ENCODE measurements at regions not wholly inside any gene's neighbourhood (a gene's known extent, or its start where the extent isn't known, plus 50 kb on each side); places are given as distances from the start of the nearest gene placed in this dataset.
"Not testable (repeated sequence)": the region's sequence is repeated elsewhere in the genome, so short reads cannot be mapped to it uniquely, and the experiment has no call there.

DNA sequence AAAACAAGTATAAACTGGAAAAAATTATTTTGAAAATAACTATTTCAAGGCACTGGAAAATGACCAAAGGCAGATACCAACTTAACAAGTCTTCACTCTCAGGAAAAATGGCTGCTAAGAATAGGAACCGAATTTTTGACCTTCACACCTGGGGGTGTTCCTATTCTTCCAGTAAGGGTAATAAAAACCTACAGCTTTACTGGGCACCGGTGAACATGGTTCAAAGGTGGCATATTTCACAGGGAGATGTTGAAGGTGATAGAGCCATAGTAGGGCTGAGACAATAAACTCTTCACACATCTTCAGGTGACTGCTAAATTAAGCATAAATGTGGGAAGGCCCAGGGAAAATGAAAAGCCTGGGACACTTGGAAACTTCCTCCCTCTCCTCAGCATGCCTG, 65.4 kb upstream of the IFFO2 start:
- Histone ChIP-seq H3K4me3 (ENCODE audit: low read depth in 2 of 2, low read length in 1 of 2) (no peak overlapping the region), H3K9me3 (peaks cover 9% of the 10 kb centered on the region; the same call in 1 of the 2 replicates), H3K4me1 (ENCODE audit: control insufficient read depth in 1 of 2, insufficient read depth in 2 of 2, low read depth in 1 of 2, low read length in 1 of 2) (no peaks in the 10 kb centered on the region), H3K27ac (ENCODE audit: low read depth in 2 of 2, low read length in 1 of 2) (no peak overlapping the region), H3K36me3 (replicated peaks in 1 of 2; ENCODE audit: control insufficient read depth in 1 of 2, insufficient read depth in 2 of 2, low read length in 1 of 2) (no peaks in the 10 kb centered on the region), H3K9me2 (no peaks in the 10 kb centered on the region), H3F3A (replicated peaks; ENCODE audit: insufficient read depth) (no peaks in the 10 kb centered on the region), H2AFZ (ENCODE audit: low read depth) (no peak overlapping the region), H4K20me1 (ENCODE audit: insufficient read depth) (no peaks in the 10 kb centered on the region), H3K79me2 (ENCODE audit: insufficient read depth) (no peaks in the 10 kb centered on the region), H3K9ac (no peak overlapping the region), H3K4me2 (no peak overlapping the region), H3K27me3 (ENCODE audit: insufficient read depth) (no peaks in the 10 kb centered on the region)
- ChIA-PET POLR2A (no interaction called here), CTCF (interaction anchor here (1.3 kb wide), 1 partner anchor 114 kb away, joined by 3 read pairs; no protein-coding TSS in a partner anchor)
- no peak for TF ChIP-seq NFIC (IDR thresholded peaks at IDR 0.05; ENCODE audit: borderline replicate concordance)
- no peak for TF ChIP-seq RXRA (IDR thresholded peaks at IDR 0.05; ENCODE audit: borderline replicate concordance, low read depth)
- no peak for TF ChIP-seq TEAD4 (IDR thresholded peaks at IDR 0.05; ENCODE audit: borderline replicate concordance, insufficient read depth)
- no peak for TF ChIP-seq EZH2phosphoT487 (IDR thresholded peaks at IDR 0.05; ENCODE audit: borderline replicate concordance, low read depth)
- no peak for TF ChIP-seq JUND (IDR thresholded peaks at IDR 0.05)
- TF ChIP-seq, protein P1, sequence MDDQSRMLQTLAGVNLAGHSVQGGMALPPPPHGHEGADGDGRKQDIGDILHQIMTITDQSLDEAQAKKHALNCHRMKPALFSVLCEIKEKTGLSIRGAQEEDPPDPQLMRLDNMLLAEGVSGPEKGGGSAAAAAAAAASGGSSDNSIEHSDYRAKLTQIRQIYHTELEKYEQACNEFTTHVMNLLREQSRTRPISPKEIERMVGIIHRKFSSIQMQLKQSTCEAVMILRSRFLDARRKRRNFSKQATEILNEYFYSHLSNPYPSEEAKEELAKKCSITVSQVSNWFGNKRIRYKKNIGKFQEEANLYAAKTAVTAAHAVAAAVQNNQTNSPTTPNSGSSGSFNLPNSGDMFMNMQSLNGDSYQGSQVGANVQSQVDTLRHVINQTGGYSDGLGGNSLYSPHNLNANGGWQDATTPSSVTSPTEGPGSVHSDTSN (IDR thresholded peaks at IDR 0.05) = no peak
- no peak for TF ChIP-seq TCF12 (IDR thresholded peaks at IDR 0.05)
- no peak for TF ChIP-seq SMC3 (IDR thresholded peaks at IDR 0.05; ENCODE audit: low read depth, low read length)
- no peak for TF ChIP-seq ELF1 (IDR thresholded peaks at IDR 0.05)
- TF ChIP-seq, protein P2, sequence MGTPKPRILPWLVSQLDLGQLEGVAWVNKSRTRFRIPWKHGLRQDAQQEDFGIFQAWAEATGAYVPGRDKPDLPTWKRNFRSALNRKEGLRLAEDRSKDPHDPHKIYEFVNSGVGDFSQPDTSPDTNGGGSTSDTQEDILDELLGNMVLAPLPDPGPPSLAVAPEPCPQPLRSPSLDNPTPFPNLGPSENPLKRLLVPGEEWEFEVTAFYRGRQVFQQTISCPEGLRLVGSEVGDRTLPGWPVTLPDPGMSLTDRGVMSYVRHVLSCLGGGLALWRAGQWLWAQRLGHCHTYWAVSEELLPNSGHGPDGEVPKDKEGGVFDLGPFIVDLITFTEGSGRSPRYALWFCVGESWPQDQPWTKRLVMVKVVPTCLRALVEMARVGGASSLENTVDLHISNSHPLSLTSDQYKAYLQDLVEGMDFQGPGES (IDR thresholded peaks at IDR 0.05; ENCODE audit: low read depth, low read length) = no peak
- TF ChIP-seq RFX5 (IDR thresholded peaks at IDR 0.05; ENCODE audit: low read length) = no peak
- TF ChIP-seq GATA2 (CRISPR knock-in tag; IDR thresholded peaks at IDR 0.05) = no peak
- TF ChIP-seq, protein P3, sequence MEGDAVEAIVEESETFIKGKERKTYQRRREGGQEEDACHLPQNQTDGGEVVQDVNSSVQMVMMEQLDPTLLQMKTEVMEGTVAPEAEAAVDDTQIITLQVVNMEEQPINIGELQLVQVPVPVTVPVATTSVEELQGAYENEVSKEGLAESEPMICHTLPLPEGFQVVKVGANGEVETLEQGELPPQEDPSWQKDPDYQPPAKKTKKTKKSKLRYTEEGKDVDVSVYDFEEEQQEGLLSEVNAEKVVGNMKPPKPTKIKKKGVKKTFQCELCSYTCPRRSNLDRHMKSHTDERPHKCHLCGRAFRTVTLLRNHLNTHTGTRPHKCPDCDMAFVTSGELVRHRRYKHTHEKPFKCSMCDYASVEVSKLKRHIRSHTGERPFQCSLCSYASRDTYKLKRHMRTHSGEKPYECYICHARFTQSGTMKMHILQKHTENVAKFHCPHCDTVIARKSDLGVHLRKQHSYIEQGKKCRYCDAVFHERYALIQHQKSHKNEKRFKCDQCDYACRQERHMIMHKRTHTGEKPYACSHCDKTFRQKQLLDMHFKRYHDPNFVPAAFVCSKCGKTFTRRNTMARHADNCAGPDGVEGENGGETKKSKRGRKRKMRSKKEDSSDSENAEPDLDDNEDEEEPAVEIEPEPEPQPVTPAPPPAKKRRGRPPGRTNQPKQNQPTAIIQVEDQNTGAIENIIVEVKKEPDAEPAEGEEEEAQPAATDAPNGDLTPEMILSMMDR (IDR thresholded peaks at IDR 0.05) = no peak
- TF ChIP-seq, protein P4, sequence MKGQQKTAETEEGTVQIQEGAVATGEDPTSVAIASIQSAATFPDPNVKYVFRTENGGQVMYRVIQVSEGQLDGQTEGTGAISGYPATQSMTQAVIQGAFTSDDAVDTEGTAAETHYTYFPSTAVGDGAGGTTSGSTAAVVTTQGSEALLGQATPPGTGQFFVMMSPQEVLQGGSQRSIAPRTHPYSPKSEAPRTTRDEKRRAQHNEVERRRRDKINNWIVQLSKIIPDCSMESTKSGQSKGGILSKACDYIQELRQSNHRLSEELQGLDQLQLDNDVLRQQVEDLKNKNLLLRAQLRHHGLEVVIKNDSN (IDR thresholded peaks at IDR 0.05; ENCODE audit: borderline replicate concordance, low read depth) = no peak
- no peak for TF ChIP-seq RCOR1 (IDR thresholded peaks at IDR 0.05; ENCODE audit: low read length)
- 56% methylated on average over 2 of the region's 2 CpGs for WGBS (ENCODE audit: low lambda C conversion rate)
- no peak for DNase-seq

DNA sequence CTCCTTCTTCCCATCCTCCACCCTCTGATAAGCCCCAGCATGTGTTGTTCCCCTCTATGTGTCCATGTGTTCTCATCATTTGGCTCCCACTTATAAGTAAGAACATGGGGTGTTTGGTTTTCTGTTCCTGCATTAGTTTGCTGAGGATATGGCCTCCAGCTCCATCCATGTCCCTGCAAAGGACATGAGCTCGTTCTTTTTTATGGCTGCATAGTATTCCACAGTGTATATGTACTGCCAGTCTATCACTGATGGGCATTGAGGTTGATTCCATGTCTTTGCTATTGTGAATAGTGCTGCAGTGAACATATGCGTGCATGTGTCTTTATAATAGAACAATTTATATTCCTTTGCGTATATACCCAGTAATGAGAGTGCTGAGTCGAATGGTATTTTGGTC, 62.8 kb upstream of the IFFO2 start:
- H3K4me2 ChIP-seq; H3K79me2 ChIP-seq (ENCODE audit: insufficient read depth); H3K36me3 ChIP-seq (replicated peaks in 1 of 2; ENCODE audit: control insufficient read depth in 1 of 2, insufficient read depth in 2 of 2, low read length in 1 of 2); H3K4me1 ChIP-seq (ENCODE audit: control insufficient read depth in 1 of 2, insufficient read depth in 2 of 2, low read depth in 1 of 2, low read length in 1 of 2); H3K9me2 ChIP-seq; DNase-seq; H4K20me1 ChIP-seq (ENCODE audit: insufficient read depth); H3K27ac ChIP-seq (ENCODE audit: low read depth in 2 of 2, low read length in 1 of 2); H3K4me3 ChIP-seq (ENCODE audit: low read depth in 2 of 2, low read length in 1 of 2); H3K9me3 ChIP-seq; H2AFZ ChIP-seq (ENCODE audit: low read depth); H3K27me3 ChIP-seq (ENCODE audit: insufficient read depth); POLR2A ChIA-PET; H3K9ac ChIP-seq; H3F3A ChIP-seq (replicated peaks; ENCODE audit: insufficient read depth): not testable (repeated sequence)
- 76% methylated on average over 4 of the region's 4 CpGs for WGBS (ENCODE audit: low lambda C conversion rate)
- CTCF ChIA-PET = interaction anchor here (1.0 kb wide), 1 partner anchor 106 kb away, joined by 3 read pairs; no protein-coding TSS in a partner anchor
